ENCODE measurements at regions not wholly inside any gene's neighbourhood (a gene's known extent, or its start where the extent isn't known, plus 50 kb on each side); places are given as distances from the start of the nearest gene placed in this dataset.

GRCh38 chr6:134665029-134665723 lies 284.7 kb downstream of the ALDH8A1 start:
- H2AFZ ChIP-seq (ENCODE audit: low read length) = no peak overlapping the region

More at GRCh38 chr6:134665029-134665723, 284.7 kb downstream of the ALDH8A1 start:
- Histone ChIP-seq H3K56ac (replicated peaks; ENCODE audit: insufficient read length, low read depth, low read length) (no peak overlapping the region), H2BK5ac (ENCODE audit: low read depth, low read length) (no peak overlapping the region), H3K4me3 (ENCODE audit: extremely low read depth in 1 of 4, insufficient read depth in 2 of 4, low read depth in 3 of 4, low read length in 4 of 4) (no peak overlapping the region), H2BK15ac (ENCODE audit: low read length) (no peak overlapping the region), H3K9ac (replicated peaks in 1 of 4; ENCODE audit: extremely low read depth in 1 of 4, low read depth in 3 of 4, low read length in 3 of 4) (no peak overlapping the region), H3K4me2 (ENCODE audit: insufficient read depth in 1 of 2, low read depth in 2 of 2, low read length in 2 of 2) (no peak overlapping the region), H3K36me3 (ENCODE audit: control insufficient read depth in 2 of 4, insufficient read depth in 4 of 4, low read length in 3 of 4) (no peaks in the 10 kb centered on the region), H3K4ac (replicated peaks; ENCODE audit: insufficient read length, low read depth, low read length) (no peak overlapping the region), H4K20me1 (replicated peaks in 1 of 2; ENCODE audit: control insufficient read depth in 1 of 2, insufficient read depth in 2 of 2, low read length in 2 of 2) (no peaks in the 10 kb centered on the region), H3K27ac (ENCODE audit: low read depth, low read length) (no peak overlapping the region), H3K23me2 (ENCODE audit: low read depth, low read length) (no peaks in the 10 kb centered on the region; the same call in 1 of the 2 replicates), H3K18ac (ENCODE audit: extremely low read depth, low read length) (no peak overlapping the region), H3K23ac (ENCODE audit: insufficient read length) (no peak overlapping the region), H4K91ac (replicated peaks; ENCODE audit: insufficient read length, low read length) (no peak overlapping the region), H3K14ac (ENCODE audit: insufficient read length) (no peak overlapping the region), H4K5ac (ENCODE audit: insufficient read length, low read depth, low read length) (no peak overlapping the region), H3K9me3 (ENCODE audit: insufficient read depth in 2 of 2, low read depth in 1 of 2, low read length in 1 of 2) (no peaks in the 10 kb centered on the region), H2BK120ac (replicated peaks; ENCODE audit: low read depth, low read length) (no peak overlapping the region), H3K79me1 (ENCODE audit: low read depth, low read length) (no peaks in the 10 kb centered on the region), H3K4me1 (replicated peaks in 1 of 4; ENCODE audit: control insufficient read depth in 3 of 4, insufficient read depth in 4 of 4, low read length in 3 of 4) (no peaks in the 10 kb centered on the region), H2BK12ac (ENCODE audit: low read depth, low read length) (no peak overlapping the region), H3K27me3 (replicated peaks in 1 of 4; ENCODE audit: control insufficient read depth in 3 of 4, extremely low read depth in 1 of 4, insufficient read depth in 3 of 4, low read length in 3 of 4) (no peaks in the 10 kb centered on the region), H3K79me2 (ENCODE audit: control insufficient read depth in 1 of 2, insufficient read depth in 2 of 2, low read length in 2 of 2) (no peaks in the 10 kb centered on the region), H2BK20ac (ENCODE audit: low read length) (no peak overlapping the region), H4K8ac (ENCODE audit: extremely low read depth, insufficient read depth, low read length) (no peak overlapping the region), H2AK5ac (ENCODE audit: low read depth, low read length) (no peak overlapping the region)
- ChIA-PET CTCF (ENCODE audit: partially characterized antibody) (interaction anchor here (1.2 to 2.1 kb wide), 3 partner anchors 9 to 25 kb away, joined by 3 to 5 read pairs (median 3); no protein-coding TSS in a partner anchor), POLR2A (ENCODE audit: partially characterized antibody) (interaction anchor here (0.6 kb wide), 1 partner anchor 79 kb away, joined by 3 read pairs; no protein-coding TSS in a partner anchor)
- FAIRE-seq = no peak
- TF ChIP-seq SAP30 (IDR thresholded peaks at IDR 0.05; ENCODE audit: insufficient read depth, insufficient replicate concordance, low read length) (no peak), POLR2A (IDR thresholded peaks at IDR 0.05; ENCODE audit: control extremely low read depth in 1 of 2, low read depth in 2 of 2, low read length in 2 of 2) (no peak), RXRA (IDR thresholded peaks at IDR 0.05; ENCODE audit: insufficient read depth, low read depth, low read length) (no peak), SIN3A (conservative IDR thresholded peaks at IDR 0.05 in 1 of 2, IDR thresholded peaks at IDR 0.05 in 1 of 2; ENCODE audit: low read depth in 1 of 2, low read length in 2 of 2) (no peak), POLR2AphosphoS5 (IDR thresholded peaks at IDR 0.05; ENCODE audit: low read depth, low read length) (no peak), KDM5A (IDR thresholded peaks at IDR 0.05; ENCODE audit: low read length) (no peak), SIRT6 (IDR thresholded peaks at IDR 0.05; ENCODE audit: low read length) (no peak)
- 96% methylated on average over 10 of the region's 10 CpGs; no CpG with 5 or more reads in 1 of the 2 experiments for WGBS, 2 experiments (ENCODE audit: extremely low coverage in 1 of 2, insufficient coverage in 1 of 2, insufficient read length in 1 of 2, insufficient replicate concordance in 2 of 2, low coverage in 1 of 2, low lambda C conversion rate in 2 of 2, missing lambda C conversion rate in 1 of 2)
- no peak for DNase-seq (ENCODE audit: low read depth in 1 of 2, low spot score in 2 of 2)
